SK-N-SH (cell line): ENCODE measurements at regions not wholly inside any gene's neighbourhood (a gene's known extent, or its start where the extent isn't known, plus 50 kb on each side); places are given as distances from the start of the nearest gene placed in this dataset.

Experiments
- CTCF ChIP-seq: fragments of 200-600 bp; sonication (generic); IDR thresholded peaks from 2 replicates; pipeline ENCODE4 v1.6.1; 2017; ENCODE audit warnings: antibody characterized with exemption, mild to moderate bottlenecking, moderate library complexity
- RAD21 ChIP-seq: IDR thresholded peaks from 2 replicates; pipeline ENCODE4 v1.6.1; 2012; ENCODE audit warnings: mild to moderate bottlenecking, low read length
- TEAD4 ChIP-seq: IDR thresholded peaks from 2 replicates; pipeline ENCODE4 v1.4.0; 2012; ENCODE audit warnings: mild to moderate bottlenecking, borderline replicate concordance; ENCODE audit not compliant: insufficient read depth

- TF ChIP-seq TEAD4 (no peak), CTCF (no peak), RAD21 (no peak)
Observed at GRCh38 chr3:35544976-35545375, 94.3 kb upstream of the ARPP21 start.
